Astrocyte of the spinal cord (primary cell): ENCODE measurements at regions not wholly inside any gene's neighbourhood (a gene's known extent, or its start where the extent isn't known, plus 50 kb on each side); places are given as distances from the start of the nearest gene placed in this dataset.
A peak's percentile ranks its signal among the peaks of the same experiment; 100 is the strongest.

Experiments used
- DNase-seq: peaks from one replicate; pipeline ENCODE4 v3.0.0; 2011; ENCODE audit warnings: low read depth, low spot score
- H3K4me3 ChIP-seq: 2 replicates; pipeline ENCODE4 v1.5.1; 2011; ENCODE audit warnings: low read depth, mild to moderate bottlenecking, low read length, moderate library complexity
- in situ Hi-C: cut with HindIII; loops from 2 replicates; pipeline ENCODE4 v1.10.0; 2017; ENCODE audit warnings: low sequenced_read_pairs
- TF ChIP-seq, protein P1 (sequence below): IDR thresholded peaks from 2 replicates; pipeline ENCODE4 v1.5.1; 2012; ENCODE audit warnings: low read depth, mild to moderate bottlenecking, low read length, inconsistent platforms

DNA sequence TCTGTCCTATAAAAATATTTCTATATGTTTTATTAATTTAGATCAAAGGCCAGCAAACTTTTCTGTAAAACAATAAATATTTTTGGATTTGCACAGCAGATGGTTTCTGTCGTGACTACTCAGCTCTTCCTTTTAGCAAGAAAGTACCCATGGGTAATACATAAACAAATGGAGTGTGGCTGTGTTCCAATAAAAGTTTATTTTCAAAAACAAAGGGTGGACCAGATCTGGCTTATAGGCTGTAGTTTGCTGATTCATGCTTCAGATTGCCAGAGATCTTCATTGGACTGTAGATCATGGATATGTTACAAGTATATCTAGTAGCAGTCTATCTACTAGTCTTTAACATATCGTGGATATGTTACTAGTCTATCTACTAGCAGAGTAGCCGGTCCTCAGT lies 590.5 kb downstream of the CSNK1G3 start:
- H3K4me3 ChIP-seq = no peak overlapping the region
- DNase-seq = peak; percentile 9
- TF ChIP-seq, protein P1, sequence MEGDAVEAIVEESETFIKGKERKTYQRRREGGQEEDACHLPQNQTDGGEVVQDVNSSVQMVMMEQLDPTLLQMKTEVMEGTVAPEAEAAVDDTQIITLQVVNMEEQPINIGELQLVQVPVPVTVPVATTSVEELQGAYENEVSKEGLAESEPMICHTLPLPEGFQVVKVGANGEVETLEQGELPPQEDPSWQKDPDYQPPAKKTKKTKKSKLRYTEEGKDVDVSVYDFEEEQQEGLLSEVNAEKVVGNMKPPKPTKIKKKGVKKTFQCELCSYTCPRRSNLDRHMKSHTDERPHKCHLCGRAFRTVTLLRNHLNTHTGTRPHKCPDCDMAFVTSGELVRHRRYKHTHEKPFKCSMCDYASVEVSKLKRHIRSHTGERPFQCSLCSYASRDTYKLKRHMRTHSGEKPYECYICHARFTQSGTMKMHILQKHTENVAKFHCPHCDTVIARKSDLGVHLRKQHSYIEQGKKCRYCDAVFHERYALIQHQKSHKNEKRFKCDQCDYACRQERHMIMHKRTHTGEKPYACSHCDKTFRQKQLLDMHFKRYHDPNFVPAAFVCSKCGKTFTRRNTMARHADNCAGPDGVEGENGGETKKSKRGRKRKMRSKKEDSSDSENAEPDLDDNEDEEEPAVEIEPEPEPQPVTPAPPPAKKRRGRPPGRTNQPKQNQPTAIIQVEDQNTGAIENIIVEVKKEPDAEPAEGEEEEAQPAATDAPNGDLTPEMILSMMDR = no peak
- in situ Hi-C loops = no loop called here

DNA sequence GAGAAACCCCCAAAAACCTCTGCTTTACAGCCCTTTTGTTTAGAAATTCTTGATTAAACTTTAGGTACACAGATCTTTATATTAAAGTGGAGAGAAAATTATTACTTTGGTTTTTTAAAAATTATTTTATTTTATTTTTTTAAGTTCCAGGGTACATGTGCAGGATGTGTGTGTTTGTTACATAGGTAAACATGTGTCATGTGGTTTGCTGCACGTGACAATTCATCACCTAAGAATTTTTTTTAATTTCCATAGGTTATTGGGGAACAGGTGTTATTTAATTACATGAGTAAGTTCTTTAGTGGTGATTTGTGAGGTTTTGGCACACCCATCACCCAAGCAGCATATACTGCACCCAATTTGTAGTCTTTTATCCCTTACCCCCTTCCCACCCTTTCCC lies 581.7 kb downstream of the CSNK1G3 start:
- TF ChIP-seq, protein P1 = no peak
- no peak for DNase-seq
- H3K4me3 ChIP-seq = no peak overlapping the region
- in situ Hi-C loops = no loop called here

DNA sequence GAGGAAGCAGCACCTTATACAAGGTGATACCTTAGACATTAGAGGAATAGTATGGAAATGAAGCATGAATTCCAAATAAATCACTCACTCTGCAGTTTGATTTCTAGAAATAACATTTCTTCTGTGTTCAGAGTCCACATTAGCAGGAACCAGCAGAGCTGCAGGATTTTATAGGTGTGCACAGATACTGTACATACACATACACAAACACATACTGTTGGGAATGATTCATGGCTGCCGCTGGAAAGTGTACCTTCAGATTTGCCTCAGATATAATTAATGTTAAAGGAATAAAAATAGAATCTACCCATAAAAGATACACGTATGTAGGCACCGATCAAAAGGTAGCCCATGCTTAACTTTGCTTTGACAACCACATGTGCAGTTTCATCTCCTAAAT lies 578.1 kb downstream of the CSNK1G3 start:
- in situ Hi-C loops = no loop called here
- H3K4me3 ChIP-seq = no peak overlapping the region
- no peak for DNase-seq
- TF ChIP-seq, protein P1 = no peak

DNA sequence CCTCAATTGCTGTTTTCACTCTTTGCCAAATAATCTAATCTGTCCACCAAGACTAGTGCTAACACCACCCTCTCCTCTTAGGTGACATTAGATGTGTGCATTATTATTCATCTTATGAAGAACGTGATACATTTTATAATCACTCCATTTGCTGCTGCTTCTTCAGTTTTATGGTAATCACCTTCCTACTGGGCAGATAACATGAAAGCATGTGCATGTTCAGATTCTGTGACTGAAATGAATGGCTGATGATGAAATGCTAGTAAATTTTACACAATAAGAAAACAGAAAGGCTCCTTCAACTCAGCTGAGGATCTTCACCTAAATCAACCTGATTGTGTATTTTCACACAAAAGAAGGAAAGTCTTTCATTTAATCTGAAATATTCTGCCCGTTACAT lies 577.6 kb downstream of the CSNK1G3 start:
- H3K4me3 ChIP-seq = no peak overlapping the region
- TF ChIP-seq, protein P1 = no peak
- DNase-seq = no peak
- in situ Hi-C loops = no loop called here

DNA sequence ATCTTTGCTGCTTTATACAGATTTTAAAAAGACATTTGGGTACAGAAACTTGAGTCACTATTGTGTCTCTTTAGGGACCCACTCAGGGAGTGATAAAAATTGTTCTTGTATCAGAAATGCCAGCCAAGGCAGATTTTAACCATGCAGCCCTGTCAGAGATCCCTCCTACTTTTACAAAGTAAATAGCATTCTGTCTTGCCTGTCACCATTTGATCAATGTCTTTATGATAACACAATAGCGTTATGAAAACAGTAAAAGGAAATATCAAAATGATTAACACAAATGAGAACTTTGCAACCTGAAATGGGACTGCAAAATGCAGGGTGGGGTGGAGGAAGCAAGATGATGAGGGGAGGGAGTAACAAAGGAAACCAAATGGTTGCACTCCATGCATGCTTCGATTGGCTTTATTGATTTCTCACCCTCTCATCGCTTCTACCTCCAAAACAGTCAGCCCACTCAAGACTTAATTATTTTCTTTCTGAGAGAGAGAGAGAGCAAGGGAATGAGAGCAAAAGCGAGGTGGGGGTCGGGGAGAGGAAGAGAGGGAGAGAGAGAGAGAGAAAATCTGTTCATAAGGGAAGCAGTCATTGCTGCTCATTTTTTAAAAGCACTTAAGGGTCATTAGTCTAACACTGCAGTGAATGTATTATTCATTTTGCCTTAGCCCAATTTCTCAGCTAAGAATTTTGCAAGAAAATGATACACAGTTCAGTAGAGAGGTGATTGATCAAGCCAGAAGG lies 576.5 kb downstream of the CSNK1G3 start:
- TF ChIP-seq, protein P1 = no peak
- in situ Hi-C loops = no loop called here
- no peak for DNase-seq

DNA sequence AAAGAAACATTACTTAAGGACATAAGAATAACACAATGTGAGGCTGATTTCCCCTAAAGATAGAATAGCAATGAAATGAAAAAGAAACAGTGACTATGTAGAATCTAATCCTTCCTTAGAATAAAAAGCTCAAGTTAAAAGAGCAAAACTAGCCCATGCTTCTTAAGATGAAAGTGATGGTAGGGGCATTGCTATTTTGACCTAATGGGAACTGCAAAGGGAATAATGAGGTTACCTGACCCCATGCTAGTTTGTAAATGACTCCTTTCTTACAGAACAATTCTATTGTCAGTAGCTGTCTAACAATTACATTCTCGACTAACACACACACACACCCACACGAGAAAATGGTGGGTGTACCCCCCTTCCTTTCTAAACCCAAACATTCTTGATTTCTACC lies 575.8 kb downstream of the CSNK1G3 start:
- TF ChIP-seq, protein P1 = no peak
- no peak overlapping the region for H3K4me3 ChIP-seq
- DNase-seq = no peak
- in situ Hi-C loops = no loop called here

More for the DNA sequence above, 576.5 kb downstream of the CSNK1G3 start:
- no peak overlapping the region for H3K4me3 ChIP-seq
